M059J (cell line): ENCODE measurements at regions not wholly inside any gene's neighbourhood (a gene's known extent, or its start where the extent isn't known, plus 50 kb on each side); places are given as distances from the start of the nearest gene placed in this dataset.
"Not testable (repeated sequence)": the region's sequence is repeated elsewhere in the genome, so short reads cannot be mapped to it uniquely, and the experiment has no call there.

Experiments used
- DNase-seq: peaks from one replicate; pipeline ENCODE4 v3.0.0-alpha.2; 2012; ENCODE audit warnings: low read depth

DNA sequence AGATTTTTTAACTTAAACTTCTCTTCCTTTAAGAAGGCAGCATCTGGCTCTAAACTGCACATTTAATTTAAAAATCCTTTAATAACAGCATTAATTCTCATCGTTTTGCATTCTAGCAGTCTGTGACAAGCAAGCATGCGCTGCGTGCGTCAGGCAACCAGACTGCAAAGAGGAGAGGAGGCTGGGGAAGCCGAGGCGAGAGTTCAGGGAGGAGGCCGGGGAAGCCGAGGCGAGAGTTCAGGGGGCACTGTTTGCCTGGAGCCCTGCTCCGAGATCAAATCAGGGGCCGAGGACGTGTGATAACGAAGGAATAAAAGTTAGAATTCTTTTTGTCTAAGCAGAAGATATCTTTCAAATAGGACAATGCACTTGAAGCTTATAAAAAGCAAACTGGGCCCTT is 435.7 kb downstream of the EFNB2 start:
- no peak for DNase-seq

DNA sequence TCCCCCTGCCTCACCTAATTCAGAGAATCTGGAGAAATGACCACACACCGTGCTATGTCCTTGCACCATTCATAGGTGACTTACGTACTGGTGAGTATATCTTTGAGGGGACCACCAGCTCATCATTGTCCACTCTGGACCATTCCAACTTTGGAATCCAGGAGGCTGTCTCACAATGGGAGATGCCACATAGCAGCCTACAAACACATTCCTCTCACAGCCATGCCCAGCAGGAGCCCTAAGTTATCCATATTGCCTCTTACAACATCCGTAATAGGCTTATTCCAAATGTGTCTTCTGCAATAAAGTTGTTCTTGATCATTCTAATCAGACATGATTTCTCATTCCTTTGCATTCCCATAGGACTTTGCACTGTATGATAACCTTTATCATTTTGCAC is 436.7 kb downstream of the EFNB2 start:
- DNase-seq: no peak

DNA sequence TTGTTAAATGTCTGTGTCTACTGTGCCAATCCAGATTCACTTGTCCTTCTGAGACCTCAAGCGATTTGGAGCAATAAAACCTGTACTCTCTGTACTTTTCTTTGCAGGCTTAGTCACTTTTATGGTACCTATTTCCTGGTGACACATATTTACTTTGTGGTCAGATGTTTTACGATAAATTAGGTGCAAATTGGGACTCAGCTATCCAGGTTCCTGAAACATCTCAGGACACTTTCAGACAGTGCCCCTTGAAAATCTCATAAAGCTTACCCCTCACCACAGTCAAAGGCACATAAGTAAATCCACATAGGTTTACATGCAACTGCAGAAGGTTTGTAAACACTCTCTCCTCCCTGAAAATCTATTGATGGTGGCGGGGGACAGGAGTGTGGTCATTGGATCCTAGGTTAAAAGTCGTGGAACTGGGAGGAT is 438.8 kb downstream of the EFNB2 start:
- peak; percentile 81 for DNase-seq

DNA sequence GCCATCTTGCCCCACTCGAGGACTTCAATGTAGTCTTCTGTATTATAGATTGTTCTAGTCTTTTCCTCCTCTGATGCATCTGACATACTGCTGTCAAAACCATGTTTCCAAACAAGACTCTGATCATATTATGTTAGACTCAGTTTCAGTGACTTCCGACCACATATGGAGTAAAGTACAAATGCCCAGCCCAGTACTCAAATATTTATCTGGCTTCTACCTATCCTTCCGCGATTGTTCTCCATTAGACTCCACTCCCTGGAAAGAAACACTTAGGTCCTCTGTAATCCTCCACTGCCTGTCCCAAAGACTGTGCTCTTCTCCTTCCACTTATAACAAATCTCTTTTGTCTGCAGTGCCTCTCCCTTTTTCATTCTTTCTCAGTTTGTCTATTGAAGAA is 439.5 kb downstream of the EFNB2 start:
- DNase-seq: no peak

DNA sequence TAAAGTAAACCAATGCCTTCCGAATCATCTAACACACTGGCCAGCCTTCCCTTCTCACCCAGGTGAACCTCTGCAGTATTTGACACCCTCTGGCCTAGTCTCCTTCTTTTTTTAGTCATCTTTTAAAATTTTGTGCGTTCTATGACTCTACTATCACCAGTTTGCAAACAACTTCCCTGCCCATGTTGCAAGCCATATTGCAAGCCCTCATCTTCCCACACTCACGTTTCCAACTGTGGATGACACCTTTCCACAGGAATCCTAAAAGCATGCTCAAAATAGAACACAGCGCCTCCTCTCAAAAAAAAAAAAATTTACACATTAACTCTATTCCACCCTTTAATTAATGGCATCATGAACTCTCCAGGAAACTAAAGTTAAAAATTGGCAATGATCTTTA is 440.1 kb downstream of the EFNB2 start:
- no peak for DNase-seq

DNA sequence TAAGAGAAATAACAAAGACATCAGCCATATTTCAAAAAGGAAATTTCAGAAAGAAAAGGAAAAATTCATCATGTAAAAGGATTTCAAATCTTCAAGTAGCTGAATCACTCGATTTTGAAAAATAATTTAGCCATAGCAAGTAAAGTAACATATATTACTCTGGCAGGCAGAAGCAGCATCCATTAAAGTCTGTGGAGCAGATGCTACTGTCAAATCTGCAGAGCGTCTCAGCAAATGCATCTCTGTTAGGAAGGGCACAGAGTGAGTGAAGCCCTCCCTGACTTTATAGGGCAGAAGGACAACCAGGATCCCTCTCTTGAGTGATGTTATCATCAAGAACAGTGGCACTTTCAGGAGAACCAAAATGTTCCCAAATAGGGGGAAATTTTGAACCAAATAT is 445.5 kb downstream of the EFNB2 start:
- no peak for DNase-seq

DNA sequence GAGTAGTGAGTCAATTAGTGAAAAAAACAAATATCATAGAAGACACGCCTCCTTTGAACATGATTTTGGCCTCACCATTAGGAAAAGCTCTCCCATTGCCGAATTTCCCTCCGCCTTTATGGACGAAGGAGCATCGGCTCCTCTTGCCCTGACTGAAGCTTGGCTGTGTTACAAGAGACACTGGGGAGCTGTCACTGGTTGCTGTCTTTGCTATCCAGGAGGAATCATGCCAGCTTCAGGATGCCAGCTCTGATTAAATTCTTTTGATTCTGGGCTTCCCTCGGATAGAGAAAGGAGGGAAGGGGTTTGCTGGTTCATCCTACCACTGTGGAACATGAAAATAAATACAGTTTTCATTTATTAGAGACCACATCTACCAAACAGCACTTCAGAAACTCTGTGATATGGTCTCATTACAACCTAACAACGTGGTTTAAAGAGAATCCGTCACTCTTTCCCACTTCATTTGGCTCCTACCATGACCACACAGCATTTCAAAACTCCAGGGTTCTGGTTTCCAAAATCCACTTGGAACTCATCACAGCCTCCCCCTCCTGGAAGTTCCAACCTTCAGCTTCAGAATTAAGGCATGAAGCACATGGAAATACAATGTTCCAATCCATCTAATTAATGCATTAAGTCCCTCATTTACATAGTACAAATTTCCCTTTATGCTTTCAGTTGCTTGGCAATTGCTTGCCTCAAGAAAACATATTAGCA is 446.0 kb downstream of the EFNB2 start:
- DNase-seq: no peak

DNA sequence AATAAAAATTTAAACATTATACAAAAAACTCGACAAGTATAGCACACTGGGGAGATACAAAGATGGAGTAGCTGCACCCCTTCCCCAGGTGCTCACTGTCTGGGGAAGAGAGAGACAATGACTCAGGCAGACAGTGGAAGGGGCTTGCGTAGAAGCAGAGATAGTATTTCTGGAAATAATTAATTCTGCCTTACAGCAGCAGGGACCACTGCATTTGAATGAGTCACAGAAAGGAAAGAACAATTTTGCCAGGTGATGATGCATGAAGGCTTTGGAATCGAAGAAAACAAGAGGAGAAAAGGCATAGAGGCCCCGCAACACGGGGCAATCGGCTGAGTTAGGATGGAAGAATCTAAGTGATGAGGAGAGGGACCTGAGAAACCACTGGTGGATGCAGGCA is 447.4 kb downstream of the EFNB2 start:
- peak; percentile 22 for DNase-seq

DNA sequence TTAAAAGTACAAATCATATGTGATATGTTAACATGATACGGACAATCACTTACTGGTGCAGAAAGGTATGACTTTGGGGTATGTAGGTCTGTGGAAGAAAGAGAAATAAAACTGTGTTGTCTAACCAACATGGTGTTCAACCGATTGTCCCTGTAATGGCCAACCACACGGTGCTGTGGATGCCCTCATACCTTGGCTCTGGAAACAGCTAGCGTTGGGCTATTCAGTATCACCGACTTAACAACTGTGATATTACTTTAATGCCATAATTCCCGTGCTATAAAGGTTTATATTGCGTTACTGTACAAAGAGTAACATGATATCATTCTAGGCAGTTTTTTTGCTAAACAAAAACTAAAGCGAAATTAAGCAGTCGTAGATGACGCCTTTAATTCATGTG is 448.3 kb downstream of the EFNB2 start:
- no peak for DNase-seq

DNA sequence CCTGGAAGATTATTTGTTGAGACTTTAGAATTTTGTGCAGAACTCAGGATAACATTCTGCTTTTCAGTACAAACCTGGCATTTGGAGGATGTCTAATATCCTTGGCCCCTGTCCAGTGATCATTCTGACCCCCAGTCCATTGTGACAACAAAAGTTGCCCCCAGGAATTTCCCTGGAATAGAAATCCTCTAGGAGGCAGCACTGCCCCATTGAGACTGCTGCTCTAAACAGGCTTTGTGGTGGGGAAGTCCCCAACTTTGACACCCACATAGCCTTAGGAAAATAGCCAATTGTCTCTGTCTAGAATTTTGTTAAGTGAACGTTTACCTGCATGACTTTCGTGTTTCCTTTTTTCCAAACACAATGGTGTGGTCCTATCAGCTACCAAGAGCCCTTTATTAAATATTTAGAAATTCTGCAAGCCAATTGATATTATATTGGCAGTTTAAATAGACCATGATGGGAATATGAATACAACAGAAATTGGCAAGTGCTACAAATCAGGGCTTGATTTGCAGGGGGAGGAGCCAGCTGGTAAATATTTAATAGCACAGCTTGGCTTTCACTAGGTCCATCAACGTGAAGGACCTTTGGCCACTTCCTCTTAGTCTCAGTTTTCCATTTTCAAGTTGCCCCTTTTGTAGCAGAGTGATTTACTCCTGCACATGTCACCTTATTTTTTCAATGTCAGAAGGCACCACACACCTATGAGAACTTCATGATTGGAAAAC is 451.7 kb downstream of the EFNB2 start:
- peak; percentile 62 for DNase-seq

DNA sequence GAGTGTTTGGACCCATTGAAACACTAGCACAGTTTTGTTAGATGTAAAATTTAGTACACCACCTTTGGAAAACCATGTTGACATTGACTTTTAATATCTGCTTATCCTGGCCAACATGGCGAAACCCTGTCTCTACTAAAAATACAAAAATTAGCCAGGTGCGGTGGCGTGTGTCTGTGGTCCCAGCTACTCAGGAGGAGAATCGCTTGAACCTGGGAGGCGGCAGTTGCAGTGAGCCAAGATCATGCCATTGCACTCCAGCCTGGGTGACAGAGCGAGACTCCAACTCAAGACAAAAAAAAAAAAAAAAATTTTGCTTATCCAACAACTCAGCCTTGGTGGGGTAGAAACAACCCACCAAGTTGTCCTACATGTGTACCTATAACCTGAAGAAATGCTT is 454.2 kb downstream of the EFNB2 start:
- DNase-seq: not testable (repeated sequence)

DNA sequence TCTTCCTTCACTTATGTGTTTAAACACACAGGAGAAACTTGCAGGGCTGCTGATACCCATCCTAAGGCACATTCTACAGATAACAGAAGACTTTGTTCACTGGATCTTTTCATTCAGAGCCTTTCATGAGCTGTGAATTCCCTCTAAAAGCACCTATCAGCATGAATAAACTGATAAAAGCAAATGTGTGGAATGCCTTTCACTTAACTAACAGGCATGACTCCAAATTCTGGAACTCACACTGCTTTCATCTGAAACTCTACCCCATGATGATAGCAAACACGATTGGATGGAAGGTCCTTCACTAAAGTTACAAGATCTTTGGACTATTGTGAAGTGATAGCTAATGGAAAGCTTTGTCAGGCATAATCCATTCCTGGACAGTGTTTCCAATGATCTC is 457.3 kb downstream of the EFNB2 start:
- peak; percentile 8 for DNase-seq

DNA sequence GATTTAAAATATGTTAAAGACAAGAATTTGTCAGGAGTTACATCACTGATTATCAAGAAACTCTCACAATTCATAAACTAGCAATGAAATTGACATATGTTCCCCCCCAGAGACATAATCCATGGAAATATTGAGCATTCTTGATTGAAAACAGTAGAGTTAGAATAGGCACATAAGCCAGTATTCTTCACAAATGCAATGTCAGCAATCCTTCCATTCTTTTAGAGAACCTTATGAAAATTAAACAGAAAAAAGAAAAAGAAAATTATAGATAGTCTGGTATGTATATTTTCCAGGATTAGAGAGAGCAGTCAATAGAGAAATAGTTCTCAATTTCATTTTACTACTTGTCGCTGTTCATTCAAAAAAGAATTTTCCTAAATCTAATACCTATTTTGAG is 458.4 kb downstream of the EFNB2 start:
- no peak for DNase-seq

DNA sequence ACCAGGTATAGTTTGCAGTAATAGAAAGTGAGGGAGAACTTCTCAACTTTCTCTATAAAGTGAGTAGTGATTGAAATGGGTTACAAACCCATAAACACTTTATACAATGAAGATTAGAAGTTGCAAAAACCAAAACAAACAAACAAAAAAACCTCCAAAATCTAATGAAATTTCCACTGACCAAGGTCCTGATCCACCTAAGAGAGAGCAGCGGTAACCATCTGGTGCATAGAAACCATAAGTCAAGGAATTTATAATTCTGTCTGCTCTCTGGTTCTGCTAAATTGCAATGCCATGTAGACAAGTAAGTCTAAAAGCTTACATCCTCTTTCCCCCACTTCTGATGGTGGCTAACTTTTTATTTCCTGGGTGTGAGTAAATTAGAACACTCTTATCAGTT is 463.4 kb downstream of the EFNB2 start:
- DNase-seq: no peak

DNA sequence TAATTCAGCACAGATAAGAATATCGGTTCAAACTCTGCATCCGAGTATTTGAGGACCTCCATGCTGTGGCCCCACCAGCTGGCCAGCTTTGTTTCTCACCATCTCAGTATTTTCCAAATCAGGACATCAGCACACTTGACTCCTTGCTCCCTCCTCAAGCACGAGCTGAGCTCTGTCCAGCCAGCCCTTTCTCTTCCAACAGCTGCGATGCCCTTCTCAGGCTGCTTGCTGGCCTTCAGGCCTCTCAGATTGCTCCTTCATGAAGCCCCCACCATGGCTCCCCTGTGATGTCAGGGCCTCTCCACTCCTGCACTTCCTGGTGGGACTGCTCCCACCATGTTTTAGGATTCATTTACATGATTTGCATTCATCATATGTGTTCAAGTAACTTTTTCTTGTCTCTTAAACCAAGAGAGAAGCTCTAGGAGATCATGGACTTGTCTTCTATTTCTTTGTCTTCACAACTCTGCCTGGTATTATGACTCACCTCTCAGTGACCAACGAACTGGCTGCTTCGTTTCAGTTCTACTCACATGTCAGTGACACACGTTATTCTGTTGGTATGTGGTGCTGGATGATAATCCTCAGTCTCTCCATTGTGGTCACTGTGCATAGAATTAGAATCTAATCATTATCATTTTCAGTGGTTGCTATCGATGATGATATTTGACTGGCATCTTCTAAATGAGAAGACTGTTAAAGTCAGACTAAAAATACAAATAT is 471.7 kb downstream of the EFNB2 start:
- peak; percentile 86 for DNase-seq

DNA sequence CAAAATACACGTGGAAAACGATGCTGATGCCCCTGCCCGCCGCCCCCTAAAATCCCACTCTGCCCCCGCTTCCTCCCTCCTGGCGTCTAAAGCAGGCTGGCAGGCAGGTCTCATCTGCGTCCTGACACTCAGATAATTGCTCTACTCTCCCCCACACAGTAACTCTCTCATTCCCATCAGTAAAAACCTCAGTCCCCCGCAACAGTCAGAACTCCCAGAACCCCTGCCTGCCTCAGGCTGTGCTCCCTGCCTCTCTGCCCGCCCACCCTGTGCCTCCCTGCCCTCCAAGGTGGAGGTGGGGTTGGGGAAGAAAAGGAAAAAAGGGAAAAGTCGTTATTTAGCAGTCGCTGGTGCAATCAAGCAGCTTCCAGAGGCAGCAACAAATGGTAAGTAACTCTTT is 473.7 kb downstream of the EFNB2 start:
- no peak for DNase-seq

DNA sequence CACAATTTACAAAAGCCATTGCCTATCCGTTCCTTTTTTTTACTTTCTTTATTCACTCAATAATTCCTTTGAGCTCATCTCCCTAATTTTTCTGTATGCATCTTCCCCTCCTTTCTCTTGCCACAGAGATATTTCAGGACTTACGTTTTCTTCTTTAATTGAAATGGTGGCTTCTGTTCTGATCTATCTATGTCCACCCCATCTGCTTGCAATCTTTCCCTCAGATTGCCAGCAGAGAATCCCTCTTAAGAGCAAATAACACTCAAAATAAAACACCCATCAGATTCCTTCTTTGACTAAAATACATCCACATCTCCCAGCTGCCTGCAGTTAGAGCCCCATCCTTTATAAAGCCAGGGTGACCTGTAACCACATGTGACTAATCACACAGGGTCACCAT is 478.6 kb downstream of the EFNB2 start:
- no peak for DNase-seq

DNA sequence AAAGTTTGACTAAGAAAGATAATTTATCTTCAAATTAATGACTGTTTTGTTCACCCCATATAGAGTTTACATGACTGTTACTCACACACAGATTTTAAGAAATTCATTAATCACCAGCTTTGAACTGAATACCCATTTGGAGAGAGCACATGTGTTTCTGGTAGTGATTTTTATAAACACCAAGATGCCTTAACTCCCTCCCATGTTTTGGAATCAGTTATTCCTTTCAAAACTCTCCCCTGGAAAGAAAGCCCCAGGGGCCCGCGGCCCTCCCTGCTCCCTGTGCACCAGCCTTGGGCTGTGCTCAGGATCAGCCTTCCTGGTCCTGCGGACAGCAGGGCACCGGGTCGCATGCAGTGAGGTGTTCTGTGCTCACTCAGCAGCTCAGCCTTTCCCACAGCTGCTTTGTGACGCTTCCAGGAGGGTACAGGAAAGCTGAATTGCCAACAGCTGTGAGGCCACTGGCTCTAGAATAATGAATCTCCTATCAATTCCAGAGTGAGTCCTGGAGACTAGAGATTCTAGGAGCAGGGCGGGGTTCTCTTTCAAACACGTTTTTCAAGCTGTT is 483.2 kb downstream of the EFNB2 start:
- DNase-seq: no peak

DNA sequence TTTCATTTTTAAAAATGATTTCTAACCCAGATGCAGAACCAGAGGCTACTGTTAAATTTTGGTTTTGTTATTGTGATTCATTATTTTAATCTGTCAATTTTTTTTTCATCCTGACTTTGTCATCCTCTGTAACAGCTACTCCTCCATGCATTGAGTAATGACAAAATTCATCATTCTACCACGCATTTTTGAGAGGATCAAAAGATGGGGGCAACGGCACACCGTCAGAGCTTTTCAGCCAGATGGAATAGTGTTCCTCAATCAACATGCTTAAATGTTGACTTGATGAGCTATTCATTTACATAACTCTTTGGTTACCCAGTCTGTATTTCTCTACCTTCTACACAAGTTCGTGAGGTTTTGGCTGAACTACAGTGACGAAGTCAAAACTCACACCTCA is 486.3 kb downstream of the EFNB2 start:
- no peak for DNase-seq

DNA sequence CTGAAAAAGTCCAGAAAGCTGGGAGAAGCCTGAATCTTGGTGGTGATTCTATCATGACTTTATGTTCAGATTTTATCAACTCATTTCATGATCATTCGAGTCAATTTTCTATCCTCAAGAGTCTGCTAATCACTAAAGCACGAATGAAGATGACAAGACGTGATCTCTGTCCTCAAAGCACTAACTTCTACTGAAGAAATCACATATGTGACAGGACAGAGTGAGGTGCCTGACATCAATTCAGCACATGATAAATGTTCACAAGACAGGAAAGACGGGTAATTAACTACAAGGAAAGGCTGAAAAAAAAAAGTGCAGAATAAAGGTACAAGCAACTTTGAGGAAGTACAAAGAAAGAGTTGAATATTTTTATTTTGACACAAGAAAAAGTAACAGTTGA is 487.1 kb downstream of the EFNB2 start:
- DNase-seq: no peak

DNA sequence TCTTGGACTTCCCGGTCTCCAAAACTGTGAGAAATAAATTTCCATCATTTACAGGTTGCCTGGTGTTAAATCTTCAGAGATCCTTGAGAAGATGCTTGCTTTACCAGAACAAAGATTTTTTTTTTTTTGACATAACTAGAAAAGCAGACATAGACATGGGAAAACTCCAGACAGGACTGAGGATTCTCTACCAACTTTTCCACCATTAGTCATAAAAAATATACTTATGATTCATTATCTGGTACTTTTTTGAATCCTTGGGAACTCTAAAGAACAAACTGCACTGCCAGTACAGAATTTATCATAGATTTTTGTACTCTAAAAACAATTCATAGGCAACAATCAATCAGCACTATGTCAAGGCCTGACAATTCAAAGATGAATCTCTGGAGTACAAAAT is 487.6 kb downstream of the EFNB2 start:
- no peak for DNase-seq

DNA sequence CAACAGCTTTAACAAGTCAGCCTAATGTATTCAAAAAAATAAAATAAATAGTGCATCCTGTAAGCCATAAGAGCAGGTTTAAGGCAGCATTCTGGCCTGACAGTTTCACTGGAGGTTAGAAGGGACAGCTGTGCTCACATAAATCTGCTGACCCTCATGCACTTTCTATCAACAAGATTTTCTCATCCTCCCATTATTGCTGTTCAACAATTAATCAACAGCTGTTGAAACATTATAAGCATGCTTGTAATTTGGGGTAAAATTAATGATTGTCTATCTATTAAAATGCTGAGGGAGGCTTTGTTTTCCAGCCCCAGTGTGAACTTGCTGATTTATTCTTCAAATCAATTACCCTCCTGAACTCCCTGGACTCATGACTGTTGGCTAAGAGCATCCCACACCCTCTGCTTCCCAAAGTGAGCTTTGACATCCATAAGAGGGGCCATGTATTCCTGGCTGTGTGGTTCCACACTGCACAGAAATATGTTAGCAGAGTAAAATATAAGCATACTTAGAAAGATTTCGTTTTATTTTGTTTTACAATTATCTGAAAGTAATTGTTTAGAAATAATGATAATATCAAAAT is 492.4 kb downstream of the EFNB2 start:
- DNase-seq: no peak
